GM19351 (cell line): ENCODE measurements at regions not wholly inside any gene's neighbourhood (a gene's known extent, or its start where the extent isn't known, plus 50 kb on each side); places are given as distances from the start of the nearest gene placed in this dataset.
A peak's percentile ranks its signal among the peaks of the same experiment; 100 is the strongest.
"Not testable (repeated sequence)": the region's sequence is repeated elsewhere in the genome, so short reads cannot be mapped to it uniquely, and the experiment has no call there.

Source experiments
- ATAC-seq: cut with Tn5 transposase; IDR thresholded peaks from one replicate; pipeline ENCODE4 v1.9.1; 2021; ENCODE audit warnings: mild to moderate bottlenecking, moderate library complexity; ENCODE audit not compliant: unreplicated experiment

GRCh38 chr14:71552809-71553208, 379.4 kb upstream of the RGS6 start:
- no peak for ATAC-seq

DNA sequence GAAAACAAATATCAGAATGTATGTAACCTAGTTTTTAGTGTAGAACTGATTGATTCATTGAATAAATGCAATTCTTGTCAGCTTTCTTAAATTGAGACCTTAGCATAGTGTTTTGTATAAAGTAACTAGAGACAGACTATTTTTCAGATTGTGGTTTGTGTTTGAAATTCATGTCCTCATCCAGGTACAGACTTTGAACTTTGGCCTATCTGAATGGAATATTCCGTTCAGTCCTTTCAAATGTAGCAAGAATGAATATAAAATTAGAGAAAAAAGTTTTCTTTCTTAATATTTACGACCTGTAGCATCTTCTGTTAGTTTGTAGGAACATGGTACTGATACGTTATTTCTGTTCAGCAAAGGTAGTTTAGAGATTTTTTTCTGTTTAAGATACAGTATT, 378.4 kb upstream of the RGS6 start:
- ATAC-seq, result no peak

GRCh38 chr14:71554323-71554722, 377.9 kb upstream of the RGS6 start:
- no peak for ATAC-seq

DNA sequence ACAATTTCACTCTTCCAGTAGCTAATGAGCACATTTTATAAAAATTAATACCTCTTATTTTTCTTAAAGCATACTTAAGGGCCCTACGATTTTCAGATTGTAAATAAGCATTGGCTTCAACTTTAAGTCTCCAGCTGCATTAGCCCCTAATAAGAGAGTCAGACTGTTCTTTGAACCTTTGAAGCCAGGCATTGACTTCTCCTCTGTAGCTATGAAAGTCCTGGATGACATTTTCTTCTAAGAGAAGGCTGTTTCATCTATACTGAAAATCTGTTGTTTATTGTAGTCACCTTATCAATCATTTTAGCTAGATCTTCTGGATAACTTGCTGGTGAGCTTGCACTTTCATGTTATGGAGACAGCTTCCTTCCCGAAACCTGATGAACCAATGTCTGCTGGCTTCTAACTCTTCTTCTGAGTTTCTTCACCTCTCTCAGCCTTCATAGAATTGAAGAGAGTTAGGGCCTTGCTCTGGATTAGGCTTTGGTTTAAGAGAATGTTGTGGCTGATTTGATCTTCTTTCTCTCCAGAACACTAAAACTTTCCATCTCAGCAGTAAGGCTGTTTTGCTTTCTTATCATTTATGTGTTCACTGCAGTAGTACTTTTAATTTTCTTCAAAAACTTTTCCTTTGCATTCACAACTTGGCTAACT, 377.1 kb upstream of the RGS6 start:
- peak; percentile 34 for ATAC-seq

DNA sequence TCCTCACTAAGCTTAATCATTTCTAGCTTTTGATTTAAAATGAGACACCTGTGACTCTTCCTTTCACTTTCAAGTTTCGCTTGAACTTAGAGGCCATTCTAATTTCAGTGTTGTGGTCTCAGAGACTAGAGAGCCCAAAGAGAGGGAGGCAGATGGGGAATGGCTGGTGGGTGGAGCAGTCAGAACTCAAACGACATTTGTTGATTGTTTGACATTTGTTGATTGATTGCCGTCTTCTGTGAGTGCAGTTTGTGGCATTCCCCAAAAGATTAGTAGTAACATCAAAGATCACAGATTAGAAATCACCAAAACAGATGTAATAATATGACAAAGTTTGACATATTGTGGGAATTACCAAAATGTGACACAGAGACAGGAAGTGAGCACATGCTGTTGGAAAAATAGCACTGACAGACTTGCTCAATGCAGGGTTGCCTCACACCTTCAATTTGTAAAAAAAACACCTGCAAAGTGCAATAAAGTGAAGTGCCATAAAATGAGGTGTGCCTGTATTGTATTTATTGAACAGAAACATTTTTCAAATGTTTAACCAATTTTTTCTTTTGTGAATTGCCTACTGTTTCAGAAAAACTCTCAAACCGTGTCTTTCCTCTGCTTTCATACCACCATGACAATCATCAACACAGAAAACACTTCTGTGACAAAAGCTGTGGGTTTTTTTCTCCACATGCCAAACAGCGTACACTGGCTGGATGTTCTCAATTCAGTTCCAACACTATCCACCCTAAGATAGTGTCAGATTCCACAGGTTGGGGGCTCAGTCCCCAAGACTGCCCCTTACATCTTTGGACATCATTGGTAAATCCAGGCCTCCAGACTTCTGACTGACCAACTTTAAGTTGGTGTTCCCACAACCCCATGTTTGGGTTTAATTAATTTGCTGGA, 376.3 kb upstream of the RGS6 start:
- peak; percentile 91 for ATAC-seq

- ATAC-seq, result no peak
Measured at GRCh38 chr14:71556730-71557129, 375.5 kb upstream of the RGS6 start.

- ATAC-seq, result no peak
Measured at GRCh38 chr14:71557351-71557750, 374.9 kb upstream of the RGS6 start.

DNA sequence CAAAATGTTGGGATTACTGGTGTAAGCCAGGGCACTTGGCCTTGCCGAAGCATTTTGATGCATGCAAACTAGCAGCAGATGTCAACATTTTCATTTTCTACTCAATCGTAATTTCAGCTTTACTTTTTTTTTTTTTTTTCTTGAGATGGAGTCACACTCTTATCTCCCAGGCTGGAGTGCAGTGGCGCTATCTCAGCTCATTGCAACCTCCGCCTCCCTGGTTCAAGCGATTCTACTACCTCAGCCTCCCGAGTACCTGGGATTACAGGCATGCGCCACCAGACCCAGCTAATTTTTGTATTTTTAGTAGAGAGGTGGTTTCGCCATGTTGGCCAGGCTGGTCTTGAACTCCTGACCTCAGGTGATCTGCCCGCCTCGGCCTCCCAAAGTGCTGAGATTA, 373.3 kb upstream of the RGS6 start:
- not testable (repeated sequence) for ATAC-seq

DNA sequence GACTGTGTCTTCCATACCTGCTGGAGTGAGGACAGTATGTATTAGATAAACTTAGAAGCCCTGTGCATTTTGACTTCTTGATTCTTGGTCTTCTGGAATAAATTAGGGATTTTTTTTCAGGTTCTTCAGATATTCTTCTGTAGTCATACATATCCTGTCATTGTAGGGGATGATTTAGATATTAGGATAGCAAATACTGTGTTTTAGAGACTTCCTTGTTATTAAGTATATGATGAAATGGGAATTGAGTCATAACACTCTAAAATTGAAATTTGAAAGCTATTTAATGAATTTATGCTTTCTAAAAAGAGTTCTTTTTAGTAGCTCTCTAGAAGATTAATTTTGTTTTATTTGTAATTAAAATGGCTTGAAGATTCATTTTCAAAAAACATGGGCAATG, 371.5 kb upstream of the RGS6 start:
- ATAC-seq, result no peak

GRCh38 chr14:71563492-71564153, 368.6 kb upstream of the RGS6 start:
- no peak for ATAC-seq

GRCh38 chr14:71566276-71566675, 366.0 kb upstream of the RGS6 start:
- no peak for ATAC-seq

DNA sequence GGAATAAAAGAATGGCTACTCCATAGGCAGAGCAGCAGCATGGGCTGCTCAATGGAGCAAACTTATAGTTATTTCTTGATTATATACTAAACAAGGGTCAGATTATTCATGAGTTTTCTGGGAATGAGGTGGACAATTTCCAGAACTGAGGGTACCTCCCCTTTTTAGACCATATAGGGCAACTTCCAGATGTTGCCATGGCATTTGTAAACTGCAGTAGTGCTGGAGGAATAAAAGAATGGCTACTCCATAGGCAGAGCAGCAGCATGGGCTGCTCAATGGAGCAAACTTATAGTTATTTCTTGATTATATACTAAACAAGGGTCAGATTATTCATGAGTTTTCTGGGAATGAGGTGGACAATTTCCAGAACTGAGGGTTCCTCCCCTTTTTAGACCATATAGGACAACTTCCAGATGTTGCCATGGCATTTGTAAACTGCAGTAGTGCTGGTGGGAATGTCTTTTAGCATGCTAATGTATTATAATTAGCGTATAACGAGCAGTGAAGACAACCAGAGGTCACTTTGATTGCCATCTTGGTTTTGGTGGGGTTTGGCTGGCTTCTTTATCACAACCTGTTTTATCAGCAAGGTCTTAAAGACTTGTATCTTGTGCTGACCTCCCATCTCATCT, 364.6 kb upstream of the RGS6 start:
- ATAC-seq, result not testable (repeated sequence)

DNA sequence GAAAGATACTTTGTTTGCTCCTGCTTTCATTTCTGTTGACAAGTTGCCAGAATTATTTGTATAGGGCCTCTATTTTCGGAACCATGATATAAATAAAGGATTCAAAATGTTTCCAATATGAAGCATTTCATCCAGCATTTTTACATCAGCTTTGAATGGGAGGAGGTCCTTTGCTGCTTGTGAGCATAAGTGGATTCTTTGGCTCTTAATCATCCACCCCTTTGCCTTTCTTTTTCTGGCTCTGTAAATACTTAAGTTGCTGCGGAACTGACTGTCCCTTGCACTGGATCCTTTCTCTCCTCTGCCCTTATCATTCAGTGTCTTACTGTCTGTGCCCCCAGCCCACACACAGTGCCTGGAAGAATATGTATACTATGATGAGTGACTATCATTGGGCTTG, 357.3 kb upstream of the RGS6 start:
- no peak for ATAC-seq

GRCh38 chr14:71576472-71576871, 355.8 kb upstream of the RGS6 start:
- ATAC-seq, result no peak

DNA sequence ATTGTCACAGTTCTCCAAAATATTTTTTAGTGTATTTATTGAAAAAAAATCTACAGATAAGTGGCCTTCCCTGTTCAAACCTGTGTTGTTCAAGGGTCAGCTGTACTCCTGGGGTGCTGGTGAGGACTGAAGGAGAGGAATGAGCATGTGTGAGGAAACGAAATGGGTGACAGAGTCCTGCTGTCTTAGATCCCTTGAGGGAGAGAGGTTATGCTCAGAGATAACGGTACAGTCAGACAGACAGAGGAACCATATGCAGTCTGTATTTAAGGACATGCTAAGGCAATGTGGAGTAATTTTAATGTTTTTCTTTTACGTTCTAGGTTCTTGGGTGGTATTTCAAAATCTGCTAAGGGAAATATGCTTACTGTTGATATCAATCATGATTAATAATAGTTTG, 352.9 kb upstream of the RGS6 start:
- ATAC-seq, result no peak

- ATAC-seq, result no peak
Measured at GRCh38 chr14:71582705-71583104, 349.5 kb upstream of the RGS6 start.

GRCh38 chr14:71583194-71583593, 349.0 kb upstream of the RGS6 start:
- ATAC-seq, result no peak

DNA sequence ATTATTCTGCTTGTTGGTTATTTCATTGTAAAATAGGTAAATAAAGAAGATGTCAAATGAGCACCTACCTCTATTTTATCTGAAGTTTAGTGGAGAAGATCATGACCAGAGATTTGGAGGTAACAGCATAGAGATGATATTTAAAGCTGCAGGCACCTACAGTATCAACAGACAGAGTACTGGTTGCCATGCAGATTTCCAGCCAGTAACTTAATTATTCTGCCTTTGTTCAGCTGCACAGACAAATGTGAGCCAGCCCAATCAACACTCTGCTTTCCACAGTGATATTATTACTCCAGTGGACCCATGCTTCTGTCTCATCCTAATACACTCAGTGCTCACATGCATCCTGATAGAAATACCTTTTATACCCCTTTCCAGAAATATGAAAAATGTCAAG, 348.5 kb upstream of the RGS6 start:
- ATAC-seq, result no peak

- no peak for ATAC-seq
Measured at GRCh38 chr14:71585361-71585760, 346.9 kb upstream of the RGS6 start.

GRCh38 chr14:71586131-71586897, 345.9 kb upstream of the RGS6 start:
- ATAC-seq, result no peak

DNA sequence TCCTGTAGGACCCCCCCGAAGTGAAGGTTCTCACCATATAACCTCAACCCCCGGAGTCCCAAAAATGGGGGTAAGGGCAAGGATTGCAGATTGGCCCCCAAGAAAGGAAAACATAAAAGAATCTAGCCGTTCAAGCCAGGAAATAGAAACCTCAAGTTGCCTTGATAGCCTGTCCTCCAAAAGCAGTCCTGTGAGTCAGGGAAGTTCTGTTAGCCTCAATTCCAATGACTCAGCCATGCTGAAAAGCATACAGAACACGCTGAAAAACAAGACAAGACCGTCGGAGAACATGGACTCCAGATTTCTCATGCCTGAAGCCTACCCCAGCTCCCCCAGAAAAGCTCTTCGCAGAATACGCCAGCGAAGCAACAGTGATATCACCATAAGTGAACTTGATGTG, 344.2 kb upstream of the RGS6 start:
- ATAC-seq, result no peak
